ENCODE measurements at regions not wholly inside any gene's neighbourhood (a gene's known extent, or its start where the extent isn't known, plus 50 kb on each side); places are given as distances from the start of the nearest gene placed in this dataset.
"Not testable (repeated sequence)": the region's sequence is repeated elsewhere in the genome, so short reads cannot be mapped to it uniquely, and the experiment has no call there.

- Histone ChIP-seq H3K36me3 (ENCODE audit: low read depth, missing control alignments) (no peaks in the 10 kb centered on the region), H3K27me3 (no peaks in the 10 kb centered on the region), H3K9me3 (no peaks in the 10 kb centered on the region), H3K4me3 (peak overlapping the region in 1 of 2 donors; percentile 32), H3K4me1 (peaks cover 15% of the 10 kb centered on the region), H3K27ac (no peak overlapping the region)
- intact Hi-C loops (cut with DNase I; ENCODE audit: low total_unique reads), result no loop called here
- WGBS, 2 donors, result 34 to 51% methylated on average over 34 to 42 of the region's 42 CpGs
- no peak for TF ChIP-seq POLR2A (IDR thresholded peaks at IDR 0.05)
- no peak for TF ChIP-seq CTCF (IDR thresholded peaks at IDR 0.05)
- no peak for DNase-seq
Measured at GRCh38 chr15:31223478-31224350, 102.9 kb upstream of the KLF13 start.

DNA sequence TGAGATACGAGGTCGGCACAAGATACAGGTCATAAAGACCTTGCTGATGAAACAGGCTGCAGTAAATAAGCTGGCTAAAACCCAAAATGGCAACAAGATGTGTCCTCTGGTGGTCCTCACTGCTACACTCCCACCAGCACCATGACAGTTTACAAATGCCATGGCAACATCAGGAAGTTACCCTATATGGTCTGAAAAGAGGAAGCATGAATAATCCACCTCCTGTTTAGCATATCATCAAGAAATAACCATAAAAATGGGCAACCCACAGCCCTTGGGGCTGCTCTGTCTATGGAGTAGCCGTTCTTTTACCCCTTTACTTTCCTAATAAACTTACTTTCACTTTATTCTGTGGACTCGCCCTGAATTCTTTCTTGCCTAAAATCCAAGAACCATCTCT is 102.0 kb upstream of the KLF13 start:
- DNase-seq; H3K4me3 ChIP-seq; H3K27ac ChIP-seq; H3K9me3 ChIP-seq; H3K36me3 ChIP-seq (ENCODE audit: low read depth, missing control alignments); intact Hi-C loops (cut with DNase I; ENCODE audit: low total_unique reads); H3K27me3 ChIP-seq: not testable (repeated sequence)
- 48 to 66% methylated on average over 4 of the region's 4 CpGs for WGBS, 2 donors
- H3K4me1 ChIP-seq, result peaks cover 15% of the 10 kb centered on the region

DNA sequence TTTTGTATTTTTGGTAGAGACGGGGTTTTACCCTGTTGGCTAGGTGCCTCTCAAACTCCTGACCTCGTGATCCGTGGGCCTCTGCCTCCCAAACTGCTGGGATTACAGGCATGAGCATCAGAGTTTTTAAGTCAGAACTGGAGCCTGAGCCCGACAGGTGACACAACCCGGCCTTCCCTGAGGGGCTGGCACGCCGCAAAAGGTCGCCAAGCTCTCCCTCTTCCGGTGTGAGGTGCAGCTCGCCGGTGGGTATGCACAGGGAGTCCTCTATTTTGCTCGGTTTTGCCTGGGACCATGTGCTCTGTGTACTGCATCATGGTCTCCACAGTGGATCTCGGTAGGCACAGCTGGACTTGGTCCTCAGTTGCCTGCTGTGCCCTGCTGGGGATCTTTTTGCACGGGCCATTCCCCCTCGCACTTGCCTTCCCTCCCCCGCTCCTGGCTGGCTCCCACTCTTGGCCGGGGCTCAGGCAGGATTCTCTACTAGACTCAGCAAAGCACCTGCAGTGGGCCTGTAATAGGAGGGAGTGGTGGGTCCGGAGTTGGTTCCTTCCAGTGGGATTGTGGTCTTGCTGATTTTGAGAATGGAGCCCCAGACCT is 101.2 kb upstream of the KLF13 start:
- WGBS, 2 donors, result 82 to 88% methylated on average over 6 to 18 of the region's 18 CpGs
- Histone ChIP-seq H3K36me3 (ENCODE audit: low read depth, missing control alignments) (no peaks in the 10 kb centered on the region), H3K4me3 (no peak overlapping the region), H3K9me3 (no peaks in the 10 kb centered on the region), H3K27ac (no peak overlapping the region), H3K4me1 (peaks cover 15% of the 10 kb centered on the region), H3K27me3 (no peaks in the 10 kb centered on the region)
- TF ChIP-seq CTCF (IDR thresholded peaks at IDR 0.05) (no peak), POLR2A (IDR thresholded peaks at IDR 0.05) (no peak)
- intact Hi-C loops (cut with DNase I; ENCODE audit: low total_unique reads), result no loop called here
- peak; percentile 27 for DNase-seq

DNA sequence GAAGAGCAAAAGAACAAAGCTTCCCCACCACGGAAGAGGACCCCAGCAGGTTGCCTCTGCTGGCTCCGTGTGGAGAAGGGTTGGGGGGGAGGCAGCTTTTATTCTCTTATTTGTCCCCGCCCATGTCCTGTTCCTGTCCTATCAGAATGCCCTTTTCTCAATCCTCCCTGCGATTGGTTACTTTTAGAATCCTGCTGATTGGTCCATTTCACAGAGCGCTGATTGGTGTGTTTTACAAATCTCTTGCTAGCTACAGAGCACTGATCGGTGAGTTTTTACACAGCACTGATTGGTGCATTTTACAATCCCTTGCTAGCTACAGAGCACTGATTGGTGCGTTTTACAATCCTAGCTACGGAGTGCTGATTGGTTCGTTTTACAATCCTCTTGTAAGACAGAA is 100.6 kb upstream of the KLF13 start:
- Histone ChIP-seq H3K27ac (no peak overlapping the region), H3K4me1 (peaks cover 15% of the 10 kb centered on the region), H3K36me3 (ENCODE audit: low read depth, missing control alignments) (no peaks in the 10 kb centered on the region), H3K4me3 (no peak overlapping the region), H3K9me3 (no peaks in the 10 kb centered on the region), H3K27me3 (no peaks in the 10 kb centered on the region)
- DNase-seq, result peak; percentile 34
- WGBS, 2 donors, result 68 to 80% methylated on average over 9 of the region's 9 CpGs
- intact Hi-C loops (cut with DNase I; ENCODE audit: low total_unique reads), result no loop called here
- no peak for TF ChIP-seq CTCF (IDR thresholded peaks at IDR 0.05)

DNA sequence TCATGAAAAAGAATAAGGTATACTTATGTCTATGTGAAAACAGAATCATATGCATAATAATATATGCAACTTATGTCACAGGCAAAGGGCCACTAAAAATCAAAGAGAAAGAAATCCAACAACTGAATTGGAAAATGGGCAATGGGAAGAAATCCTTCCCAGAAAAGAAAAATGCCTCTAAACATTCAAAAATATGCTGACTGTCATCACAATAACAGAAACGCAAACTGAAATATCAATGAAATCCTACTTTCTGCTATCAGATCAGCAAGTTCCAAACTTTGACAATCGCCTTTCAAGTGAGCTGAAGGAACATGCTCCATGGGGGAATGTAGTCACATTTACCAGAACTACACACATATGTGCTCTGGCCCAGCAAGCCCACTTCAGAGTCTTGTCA is 99.4 kb upstream of the KLF13 start:
- no peaks in the 10 kb centered on the region for H3K9me3 ChIP-seq
- intact Hi-C loops (cut with DNase I; ENCODE audit: low total_unique reads), result no loop called here
- H3K4me1 ChIP-seq, result peaks cover 15% of the 10 kb centered on the region
- H3K27me3 ChIP-seq, result no peaks in the 10 kb centered on the region
- no peak overlapping the region for H3K4me3 ChIP-seq
- no peak for TF ChIP-seq CTCF (IDR thresholded peaks at IDR 0.05)
- no peak for TF ChIP-seq POLR2A (IDR thresholded peaks at IDR 0.05)
- no peak for DNase-seq
- H3K36me3 ChIP-seq (ENCODE audit: low read depth, missing control alignments), result no peaks in the 10 kb centered on the region
- no peak overlapping the region for H3K27ac ChIP-seq
- WGBS, 2 donors, result 93 to 94% methylated on average over 2 of the region's 2 CpGs

Measured in testis (tissue), 2 donors.